Small intestine (tissue), 7 donors: ENCODE measurements at regions not wholly inside any gene's neighbourhood (a gene's known extent, or its start where the extent isn't known, plus 50 kb on each side); places are given as distances from the start of the nearest gene placed in this dataset.

Source experiments
- DNase-seq, 2 donors: peaks; one replicate each; pipeline versions ENCODE4 v3.0.0 to v3.0.0-alpha.2; 2013
- FAIRE-seq: peaks from 2 replicates; lab custom pipeline; 2012; peaks lifted over from hg19 to GRCh38; lab: Jason Lieb, UNC
- H3K27ac ChIP-seq, 3 donors: one replicate each; pipeline ENCODE4 v1.5.1; 2013; ENCODE audit warnings: low read length in 2 of 3, mild to moderate bottlenecking in 2 of 3, control low read depth in 1 of 3, inconsistent platforms in 1 of 3, low read depth in 1 of 3, moderate library complexity in 1 of 3
- H3K27me3 ChIP-seq, 3 donors: one replicate each; pipeline ENCODE4 v1.6.1; 2013; ENCODE audit warnings: low read length in 3 of 3, inconsistent platforms in 1 of 3; ENCODE audit not compliant: control insufficient read depth in 3 of 3, insufficient read depth in 3 of 3
- H3K36me3 ChIP-seq, 3 donors: one replicate each; pipeline ENCODE4 v1.6.1; 2013; ENCODE audit warnings: low read length in 3 of 3, inconsistent platforms in 1 of 3, low read depth in 1 of 3, mild to moderate bottlenecking in 1 of 3, moderate library complexity in 1 of 3; ENCODE audit not compliant: control insufficient read depth in 3 of 3, insufficient read depth in 2 of 3
- H3K4me1 ChIP-seq, 3 donors: one replicate each; pipeline ENCODE4 v1.6.1; 2013; ENCODE audit warnings: low read length in 2 of 3, inconsistent platforms in 1 of 3, low read depth in 1 of 3, mild to moderate bottlenecking in 1 of 3, moderate library complexity in 1 of 3; ENCODE audit not compliant: control insufficient read depth in 3 of 3, insufficient read depth in 2 of 3
- H3K4me3 ChIP-seq, 3 donors: one replicate each; pipeline ENCODE4 v1.5.1; 2013; ENCODE audit warnings: low read length in 3 of 3, control low read depth in 1 of 3, inconsistent platforms in 1 of 3, low read depth in 1 of 3, mild to moderate bottlenecking in 1 of 3, moderate library complexity in 1 of 3
- H3K9me3 ChIP-seq, 2 donors: one replicate each; pipeline ENCODE4 v1.6.1; 2013; ENCODE audit warnings: low read depth in 1 of 2, low read length in 1 of 2; ENCODE audit not compliant: control insufficient read depth in 2 of 2, insufficient read depth in 1 of 2
- WGBS, 3 donors: extraction: QIAGEN DNeasy Blood & Tissue Kit; methylation state at CpG; one replicate each; pipeline ENCODE4 v1.1.7; 2013; 5-methylcytosine and 5-hydroxymethylcytosine counted together
- donor health status: healthy with polysubstance abuse.
- donor health status: control.
- donor health status: control.
- donor health status: Bipolar disorder and iron deficiency.
- donor health status: healthy.

DNA sequence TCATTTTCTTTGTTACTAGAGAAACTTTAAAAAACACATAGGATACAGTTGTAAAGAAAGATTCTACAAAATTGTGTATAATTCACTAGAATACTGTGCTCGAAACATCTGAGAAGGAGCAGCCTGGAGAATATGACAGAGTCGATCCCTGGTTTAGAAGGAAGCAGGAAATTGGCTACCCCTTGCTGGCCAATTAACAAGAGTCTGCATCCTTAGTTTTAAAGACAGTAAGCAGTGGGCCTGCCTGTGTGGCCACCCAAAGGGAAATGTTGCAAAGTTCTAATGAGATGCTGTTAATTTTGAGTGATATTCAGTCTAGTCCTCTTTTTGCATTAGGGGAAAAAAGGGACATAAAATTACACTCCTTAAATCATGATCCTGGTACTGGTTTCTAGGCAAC, 988.6 kb downstream of the PCDH17 start:
- Histone ChIP-seq H3K27ac (no peak overlapping the region), H3K4me3 (no peak overlapping the region), H3K9me3 (no peaks in the 10 kb centered on the region), H3K36me3 (no peaks in the 10 kb centered on the region), H3K27me3 (no peaks in the 10 kb centered on the region), H3K4me1 (no peaks in the 10 kb centered on the region)
- no peak for FAIRE-seq
- no peak for DNase-seq
- WGBS, 3 donors = 67 to 76% (median 74%) methylated on average over 2 of the region's 2 CpGs

GRCh38 chr13:58625703-58626389, 994.3 kb downstream of the PCDH17 start:
- Histone ChIP-seq H3K9me3 (peaks cover 0 to 13% of the 10 kb centered on the region in 2 donors), H3K4me1 (no peaks in the 10 kb centered on the region), H3K4me3 (no peak overlapping the region), H3K27me3 (no peaks in the 10 kb centered on the region), H3K27ac (no peak overlapping the region), H3K36me3 (no peaks in the 10 kb centered on the region)
- FAIRE-seq = no peak
- DNase-seq = no peak
- 71 to 80% (median 73%) methylated on average over 3 of the region's 3 CpGs for WGBS, 3 donors

GRCh38 chr13:58630794-58631193, 999.2 kb downstream of the PCDH17 start:
- H3K27ac ChIP-seq = no peak overlapping the region
- no peaks in the 10 kb centered on the region for H3K4me1 ChIP-seq
- H3K4me3 ChIP-seq = no peak overlapping the region
- WGBS, 3 donors = 85 to 94% (median 89%) methylated on average over 1 of the region's 1 CpG
- no peaks in the 10 kb centered on the region for H3K27me3 ChIP-seq
- no peak for FAIRE-seq
- H3K36me3 ChIP-seq = no peaks in the 10 kb centered on the region
- DNase-seq = no peak
- peaks cover 0 to 10% of the 10 kb centered on the region in 2 donors for H3K9me3 ChIP-seq

DNA sequence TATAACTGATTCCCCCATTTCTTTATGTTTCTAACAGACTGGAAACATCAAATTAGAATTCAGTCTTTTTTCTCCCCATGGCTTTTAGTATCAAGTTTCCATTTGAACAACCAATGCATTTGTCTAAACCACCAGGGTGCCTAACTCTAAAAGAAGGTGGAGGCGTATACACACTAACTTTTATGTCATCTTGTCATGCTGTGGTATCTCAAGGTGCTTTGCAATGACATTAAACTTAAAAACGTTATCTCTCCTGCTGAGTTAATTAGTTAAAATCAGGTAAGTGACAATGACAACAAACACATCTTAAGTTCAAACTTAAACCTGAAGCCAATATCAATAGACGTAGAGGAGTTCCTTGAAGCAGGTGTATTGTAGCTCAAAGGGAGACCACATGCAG, 1001.7 kb downstream of the PCDH17 start:
- Histone ChIP-seq H3K36me3 (no peaks in the 10 kb centered on the region), H3K4me1 (no peaks in the 10 kb centered on the region), H3K9me3 (no peaks in the 10 kb centered on the region), H3K27ac (no peak overlapping the region), H3K4me3 (no peak overlapping the region), H3K27me3 (no peaks in the 10 kb centered on the region)
- DNase-seq (no peak), FAIRE-seq (no peak)
- WGBS, 3 donors = 69 to 78% (median 72%) methylated on average over 3 of the region's 3 CpGs

DNA sequence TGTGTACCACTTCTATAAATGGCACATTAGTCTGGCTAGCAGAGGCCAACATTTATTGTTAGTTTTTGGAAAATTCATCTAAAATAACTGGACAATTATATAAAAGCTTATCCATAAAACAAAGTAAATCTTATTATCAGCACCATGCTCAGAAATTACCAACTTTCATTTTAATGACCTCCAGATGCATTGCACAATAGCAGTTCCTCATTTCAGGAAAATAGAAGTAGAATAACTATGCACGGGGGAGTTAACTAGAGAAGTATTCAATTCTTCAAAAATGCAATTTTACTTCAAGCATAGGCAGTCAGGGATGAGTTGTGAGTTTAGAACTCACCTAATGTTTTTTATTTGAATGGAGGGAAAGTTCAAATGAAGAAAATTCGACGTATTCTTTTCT, 1023.5 kb downstream of the PCDH17 start:
- Histone ChIP-seq H3K27me3 (no peaks in the 10 kb centered on the region), H3K27ac (no peak overlapping the region), H3K4me1 (no peaks in the 10 kb centered on the region), H3K4me3 (no peak overlapping the region), H3K36me3 (no peaks in the 10 kb centered on the region), H3K9me3 (peaks cover 0 to 6% of the 10 kb centered on the region in 2 donors)
- no peak for FAIRE-seq
- WGBS, 3 donors = 77 to 86% (median 83%) methylated on average over 3 of the region's 3 CpGs
- DNase-seq = no peak

DNA sequence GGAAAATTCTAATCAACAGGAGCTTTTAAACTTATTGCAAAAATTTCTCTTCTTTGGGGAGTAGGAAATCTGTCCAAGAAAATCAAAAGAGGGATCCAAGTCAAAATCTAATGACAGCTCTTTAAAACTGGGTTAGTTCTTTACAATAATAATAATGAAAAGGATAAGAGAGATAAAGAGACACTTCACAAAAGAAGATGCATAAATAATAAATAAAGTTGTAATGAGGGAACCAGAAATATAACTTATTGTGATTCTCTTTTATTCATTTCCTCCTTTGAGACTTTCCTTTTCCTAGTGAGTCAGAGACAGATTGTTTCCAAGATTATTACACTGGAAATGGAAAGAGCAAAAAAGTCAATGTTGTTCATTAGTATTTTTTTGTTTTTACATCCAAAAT, 1029.3 kb downstream of the PCDH17 start:
- no peak for FAIRE-seq
- no peaks in the 10 kb centered on the region for H3K4me1 ChIP-seq
- DNase-seq = no peak

GRCh38 chr13:58666331-58666730, 1034.8 kb downstream of the PCDH17 start:
- no peak for FAIRE-seq
- 31 to 36% (median 36%) methylated on average over 1 of the region's 1 CpG for WGBS, 3 donors

More for the DNA sequence above, 1029.3 kb downstream of the PCDH17 start:
- H3K27me3 ChIP-seq = no peaks in the 10 kb centered on the region
- H3K9me3 ChIP-seq = peaks cover 0 to 6% of the 10 kb centered on the region in 2 donors
- H3K4me3 ChIP-seq = no peak overlapping the region
- no peaks in the 10 kb centered on the region for H3K36me3 ChIP-seq
- no peak overlapping the region for H3K27ac ChIP-seq

DNA sequence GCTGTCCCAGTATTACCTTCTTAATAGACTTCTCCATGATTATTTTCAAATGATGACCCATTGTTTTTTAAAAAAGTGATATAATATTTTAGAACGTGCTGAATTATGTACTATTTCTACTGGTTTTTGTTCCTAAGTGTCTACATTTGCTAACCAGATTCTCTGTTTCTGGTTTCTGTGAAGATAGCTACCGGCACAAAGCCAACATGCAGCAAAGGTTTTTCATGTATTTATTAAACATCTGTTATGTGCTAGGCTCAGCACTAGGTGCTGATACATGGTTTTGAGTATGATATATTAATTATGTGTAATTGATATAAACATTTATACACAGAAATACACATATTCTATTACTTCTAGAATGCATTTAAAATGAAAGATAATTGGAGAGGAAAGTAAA, 1035.6 kb downstream of the PCDH17 start:
- H3K27ac ChIP-seq = no peak overlapping the region
- no peaks in the 10 kb centered on the region for H3K27me3 ChIP-seq
- H3K4me1 ChIP-seq = no peaks in the 10 kb centered on the region
- H3K36me3 ChIP-seq = no peaks in the 10 kb centered on the region
- H3K9me3 ChIP-seq = no peaks in the 10 kb centered on the region
- WGBS, 3 donors = 61 to 85% (median 68%) methylated on average over 2 of the region's 2 CpGs
- DNase-seq (no peak), FAIRE-seq (no peak)
- H3K4me3 ChIP-seq = no peak overlapping the region

More at GRCh38 chr13:58666331-58666730, 1034.8 kb downstream of the PCDH17 start:
- Histone ChIP-seq H3K9me3 (no peaks in the 10 kb centered on the region), H3K4me3 (no peak overlapping the region), H3K27me3 (no peaks in the 10 kb centered on the region), H3K27ac (no peak overlapping the region), H3K36me3 (no peaks in the 10 kb centered on the region), H3K4me1 (no peaks in the 10 kb centered on the region)
- no peak for DNase-seq

DNA sequence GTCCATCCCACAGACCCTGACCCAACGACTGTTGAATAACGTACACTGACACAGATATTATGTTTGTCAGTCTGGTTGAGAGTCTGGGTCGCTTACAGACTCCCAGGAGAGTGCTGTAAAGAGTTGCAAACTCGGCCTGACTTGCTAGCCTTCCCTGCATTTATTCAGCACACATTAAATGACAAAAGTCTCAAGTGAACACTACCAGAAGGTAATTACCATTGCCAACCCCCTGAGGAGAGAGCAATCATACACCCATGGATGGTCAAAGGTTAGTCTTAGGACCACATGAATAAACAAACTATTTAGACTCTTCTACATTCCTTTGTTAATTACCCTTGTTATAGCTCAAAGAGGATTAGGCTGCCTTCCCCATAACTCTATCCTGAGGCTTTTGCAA, 1048.6 kb downstream of the PCDH17 start:
- H3K27ac ChIP-seq = no peak overlapping the region
- H3K4me1 ChIP-seq = no peaks in the 10 kb centered on the region
- H3K9me3 ChIP-seq = no peaks in the 10 kb centered on the region
- WGBS, 3 donors = 29 to 48% (median 41%) methylated on average over 4 of the region's 4 CpGs
- no peaks in the 10 kb centered on the region for H3K36me3 ChIP-seq
- no peak overlapping the region for H3K4me3 ChIP-seq
- DNase-seq (no peak), FAIRE-seq (no peak)
- no peaks in the 10 kb centered on the region for H3K27me3 ChIP-seq
